IPS DF 4.7 (cell line): ENCODE measurements at regions not wholly inside any gene's neighbourhood (a gene's known extent, or its start where the extent isn't known, plus 50 kb on each side); places are given as distances from the start of the nearest gene placed in this dataset.

Experiments
- DNase-seq: peaks from one replicate; pipeline ENCODE4 v3.0.0-alpha.2; 2013; ENCODE audit warnings: low spot score; ENCODE audit errors: extremely low read depth

DNA sequence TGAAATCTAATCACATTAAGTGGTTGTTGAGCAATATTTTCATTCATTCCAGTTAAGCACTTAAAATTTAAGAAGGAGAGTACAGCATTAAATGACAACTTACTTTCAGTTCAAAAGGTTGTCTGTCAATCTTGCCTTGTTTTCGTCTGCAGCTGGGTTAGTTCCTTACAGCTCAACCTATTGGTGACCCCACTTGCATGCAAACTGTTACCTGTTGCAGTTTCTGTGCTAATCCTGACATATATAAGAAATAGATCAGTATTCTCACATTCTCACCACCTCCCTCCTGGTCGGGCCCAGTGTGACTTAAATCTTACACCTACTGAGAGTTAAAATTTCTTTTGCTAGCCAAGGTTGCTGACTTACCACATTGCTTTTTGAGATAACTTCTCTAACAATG is 191.8 kb upstream of the SMC2 start:
- DNase-seq = no peak

GRCh38 chr9:103904242-103904641 is 189.9 kb upstream of the SMC2 start:
- no peak for DNase-seq

DNA sequence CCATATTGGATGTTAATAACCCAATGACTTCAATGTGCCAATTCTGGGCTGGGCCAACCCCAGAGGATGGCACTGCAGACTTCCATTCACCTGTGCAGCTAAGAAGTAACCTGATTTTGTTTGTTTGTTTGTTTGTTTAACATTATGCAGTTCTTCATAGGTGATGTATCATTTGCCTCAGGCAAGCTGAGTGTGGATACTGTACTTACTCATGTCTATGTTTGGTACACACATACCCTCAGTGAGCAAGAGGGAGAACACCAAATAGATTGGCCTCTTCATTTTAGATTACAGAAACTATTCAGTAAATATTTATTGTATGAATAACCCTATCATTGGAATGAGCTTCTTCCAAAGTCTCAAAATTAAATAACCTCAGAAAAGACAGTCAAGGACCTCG is 180.2 kb upstream of the SMC2 start:
- no peak for DNase-seq

GRCh38 chr9:103919605-103920209 is 174.4 kb upstream of the SMC2 start:
- no peak for DNase-seq

GRCh38 chr9:103928442-103928841 is 165.7 kb upstream of the SMC2 start:
- DNase-seq = no peak

GRCh38 chr9:103941104-103941503 is 153.0 kb upstream of the SMC2 start:
- DNase-seq = no peak

GRCh38 chr9:103942200-103942599 is 151.9 kb upstream of the SMC2 start:
- no peak for DNase-seq

DNA sequence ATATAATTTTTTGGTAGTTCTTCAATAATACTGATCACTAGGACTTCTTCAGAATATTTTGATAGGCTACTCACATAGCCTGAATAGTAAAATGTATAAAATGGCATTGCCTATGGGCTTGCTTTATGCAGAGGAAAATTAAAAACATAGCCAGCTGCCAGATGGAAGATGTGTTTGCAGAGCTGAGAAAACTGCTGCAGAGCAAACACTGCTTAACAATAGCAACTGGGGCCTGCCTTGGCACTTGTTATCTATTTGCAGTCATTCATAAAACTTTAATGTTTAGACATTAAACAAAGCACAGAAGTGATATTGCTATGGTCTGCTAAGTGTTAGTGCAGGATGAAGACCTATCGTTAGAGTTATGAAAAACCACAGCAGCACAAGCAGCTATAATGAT is 151.5 kb upstream of the SMC2 start:
- DNase-seq = no peak

- DNase-seq = no peak
Measured at GRCh38 chr9:103949096-103949495, 145.0 kb upstream of the SMC2 start.

DNA sequence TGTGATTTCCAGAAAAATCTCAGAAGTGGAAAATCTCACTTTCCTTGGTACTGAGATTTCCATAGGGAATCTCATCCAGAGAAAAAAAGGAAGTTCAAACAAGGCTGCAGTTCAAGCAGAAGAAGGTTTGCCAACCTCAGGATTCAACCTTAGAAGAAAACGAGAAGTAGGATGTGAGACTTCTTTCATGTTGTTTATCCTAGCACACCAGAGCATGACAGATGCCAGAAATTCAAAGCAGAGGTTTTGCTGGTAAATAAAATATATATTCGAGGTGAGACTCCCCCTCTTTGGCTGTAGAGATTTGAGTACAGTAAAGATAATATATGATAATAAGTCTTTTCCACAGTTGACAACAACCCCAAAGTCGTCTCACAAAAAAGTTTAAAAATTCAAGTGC is 116.9 kb upstream of the SMC2 start:
- no peak for DNase-seq

DNA sequence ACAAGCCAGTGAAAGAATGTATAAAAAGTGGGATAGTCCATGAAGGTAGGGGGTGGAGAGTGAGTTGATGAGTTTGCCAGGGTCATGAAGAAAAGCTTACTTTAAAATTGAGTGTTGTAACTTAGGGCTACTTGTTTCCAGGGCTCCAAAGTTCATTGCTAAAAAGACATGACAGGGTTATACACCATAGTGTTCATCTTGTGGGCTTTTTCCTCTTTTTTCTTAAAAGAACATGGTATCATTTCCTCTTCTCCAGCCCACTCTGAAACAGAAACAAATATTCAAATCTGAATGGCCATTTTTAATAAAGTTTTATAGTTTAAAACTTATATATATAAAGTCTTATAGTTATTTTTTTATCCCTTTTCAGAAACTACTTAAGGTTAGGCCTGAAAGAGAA is 115.7 kb upstream of the SMC2 start:
- DNase-seq = no peak

DNA sequence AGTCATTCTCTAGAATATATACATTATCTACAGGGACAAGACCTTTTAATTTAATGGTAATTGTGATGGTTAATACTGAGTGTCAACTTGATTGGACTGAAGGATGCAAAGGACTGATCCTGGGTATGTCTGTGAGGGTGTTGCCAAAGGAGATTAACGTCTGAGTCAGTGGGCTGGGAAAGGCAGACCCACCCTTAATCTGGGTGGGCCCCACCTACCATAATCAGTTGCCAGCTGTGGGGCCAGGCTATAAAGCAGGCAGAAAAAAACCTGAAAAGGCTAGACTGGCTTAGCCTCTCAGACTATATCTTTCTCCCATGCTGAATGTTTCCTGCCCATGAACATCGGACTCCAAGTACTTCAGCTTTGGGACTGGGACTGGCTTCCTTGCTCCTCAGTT is 112.2 kb upstream of the SMC2 start:
- DNase-seq = no peak

GRCh38 chr9:103985077-103985476 is 109.0 kb upstream of the SMC2 start:
- no peak for DNase-seq

DNA sequence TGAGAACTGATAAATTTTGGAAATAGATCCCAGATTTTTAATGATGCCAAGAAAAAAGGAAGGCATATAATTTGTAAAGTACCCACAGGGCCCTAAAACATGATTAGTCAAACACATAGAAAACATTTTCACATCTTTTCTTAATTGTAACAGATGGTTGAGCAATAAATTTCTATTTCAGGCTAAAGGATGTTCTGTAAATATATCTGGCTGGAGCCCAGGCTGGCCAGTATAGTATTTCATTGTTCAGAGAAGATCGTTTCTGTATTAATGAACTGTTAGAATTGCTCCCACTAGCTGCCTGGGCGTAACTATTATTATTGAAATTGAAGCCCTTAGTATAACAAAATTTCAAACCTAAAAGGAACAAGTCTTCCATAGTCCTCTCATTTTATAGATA is 105.3 kb upstream of the SMC2 start:
- no peak for DNase-seq

GRCh38 chr9:103990311-103990710 is 103.8 kb upstream of the SMC2 start:
- no peak for DNase-seq

- DNase-seq = no peak
Measured at GRCh38 chr9:103991001-103991400, 103.1 kb upstream of the SMC2 start.

DNA sequence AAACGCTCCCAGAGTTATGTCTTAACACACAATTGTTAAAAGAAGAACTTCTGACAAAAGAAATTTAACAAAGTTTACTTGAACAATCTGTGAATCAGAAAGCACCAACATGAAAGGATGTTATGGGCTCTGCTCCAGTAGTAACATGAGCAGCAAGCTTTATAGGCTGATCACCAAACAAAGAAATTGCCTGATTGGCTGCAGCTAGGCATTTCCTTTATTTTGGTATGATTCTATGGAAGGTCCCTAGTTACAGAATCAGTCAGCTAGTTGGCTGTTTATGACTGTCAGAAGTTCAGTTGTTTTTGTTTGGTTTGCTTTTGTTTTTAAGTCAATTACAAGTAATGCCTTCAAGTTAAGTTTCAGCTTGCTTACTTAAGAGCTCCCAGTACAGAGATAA is 102.4 kb upstream of the SMC2 start:
- no peak for DNase-seq

- no peak for DNase-seq
Measured at GRCh38 chr9:103992938-103993579, 101.0 kb upstream of the SMC2 start.

GRCh38 chr9:103997856-103998370 is 96.2 kb upstream of the SMC2 start:
- no peak for DNase-seq

- no peak for DNase-seq
Measured at GRCh38 chr9:103999375-104000062, 94.6 kb upstream of the SMC2 start.

GRCh38 chr9:104009826-104010225 is 84.3 kb upstream of the SMC2 start:
- DNase-seq = no peak

- no peak for DNase-seq
Measured at GRCh38 chr9:104022083-104022482, 72.0 kb upstream of the SMC2 start.

DNA sequence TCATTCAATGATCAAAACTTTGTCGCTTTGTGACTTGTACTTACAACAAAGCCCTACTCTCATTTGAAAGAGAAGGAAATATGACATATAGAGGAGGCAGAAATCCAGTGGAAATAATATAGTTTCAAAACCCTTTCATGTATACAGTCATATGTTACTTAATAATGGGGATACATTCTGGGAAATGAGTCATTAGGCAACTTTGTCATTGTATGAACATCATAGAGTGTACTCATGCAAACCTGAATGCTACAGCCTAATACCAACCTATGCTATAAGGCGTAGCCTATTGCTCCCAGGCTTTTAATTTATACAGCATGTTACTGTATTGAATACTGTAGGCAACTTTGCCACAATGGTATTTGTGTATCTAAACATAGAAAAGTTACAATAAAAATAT is 69.0 kb upstream of the SMC2 start:
- DNase-seq = no peak
